HUDEP-2 (cell line): ENCODE measurements at regions not wholly inside any gene's neighbourhood (a gene's known extent, or its start where the extent isn't known, plus 50 kb on each side); places are given as distances from the start of the nearest gene placed in this dataset.

ENCODE experiments used
- DNase-seq, 76 experiments: peaks; one replicate each; lab custom pipeline; 2025; ENCODE audit not compliant: unreplicated experiment in 76 of 76; lab: John Stamatoyannopoulos, UW

DNA sequence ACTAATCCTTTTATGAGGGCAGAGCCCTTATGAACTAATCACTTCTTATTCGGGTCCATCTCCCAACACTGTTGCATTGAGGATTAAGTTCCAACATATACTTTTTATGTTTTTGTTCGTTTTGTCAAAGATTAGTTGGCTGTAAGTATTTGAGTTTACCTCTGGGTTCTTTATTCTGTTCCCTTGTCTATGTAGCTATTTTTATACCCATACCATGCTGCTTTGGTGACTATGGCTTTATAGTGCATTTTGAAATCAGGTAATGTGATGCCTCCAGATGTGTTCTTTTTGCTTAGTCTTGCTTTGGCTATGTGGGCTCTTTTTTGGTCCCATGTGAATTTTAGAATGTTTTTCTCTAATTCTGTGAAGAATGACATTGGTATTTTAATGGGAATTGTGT, 166.4 kb upstream of the KCNMB2 start:
- DNase-seq = no peak

DNA sequence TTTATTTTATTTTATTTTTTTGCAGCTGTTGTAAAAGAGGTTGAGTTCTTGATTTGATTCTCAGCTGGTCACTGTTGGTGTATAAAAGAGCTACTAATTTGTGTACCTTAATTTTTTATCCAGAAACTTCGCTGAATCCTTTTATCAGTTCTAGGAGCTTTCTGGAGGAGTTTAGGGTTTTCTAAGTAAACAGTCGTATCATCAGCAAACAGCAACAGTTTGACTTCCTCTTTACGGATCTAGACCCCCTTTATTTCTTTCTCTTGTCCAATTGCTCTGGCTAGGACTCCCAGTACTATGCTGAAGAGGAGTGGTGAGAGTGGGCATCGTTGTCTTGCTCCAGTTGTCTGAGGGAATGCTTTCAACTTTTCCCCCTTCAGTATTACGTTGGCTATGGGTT, 165.8 kb upstream of the KCNMB2 start:
- DNase-seq = no peak

DNA sequence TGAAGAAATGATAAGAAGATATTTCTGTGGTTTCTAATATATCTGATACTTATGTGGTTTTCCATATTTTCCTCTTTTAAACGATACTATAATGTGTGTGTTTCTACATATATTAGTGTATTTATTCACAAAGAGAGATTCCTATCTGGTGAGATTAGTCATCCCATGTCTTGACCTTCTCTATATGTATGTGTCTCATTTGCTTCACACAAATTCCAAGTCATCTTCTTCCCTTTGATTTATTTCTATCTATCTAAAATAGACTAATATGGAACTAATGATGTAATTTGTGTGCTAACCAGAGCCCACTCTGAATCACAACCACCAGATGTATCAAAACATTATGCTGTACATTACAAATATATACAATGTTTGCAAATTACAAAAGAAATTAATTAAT, 154.7 kb upstream of the KCNMB2 start:
- DNase-seq = no peak

DNA sequence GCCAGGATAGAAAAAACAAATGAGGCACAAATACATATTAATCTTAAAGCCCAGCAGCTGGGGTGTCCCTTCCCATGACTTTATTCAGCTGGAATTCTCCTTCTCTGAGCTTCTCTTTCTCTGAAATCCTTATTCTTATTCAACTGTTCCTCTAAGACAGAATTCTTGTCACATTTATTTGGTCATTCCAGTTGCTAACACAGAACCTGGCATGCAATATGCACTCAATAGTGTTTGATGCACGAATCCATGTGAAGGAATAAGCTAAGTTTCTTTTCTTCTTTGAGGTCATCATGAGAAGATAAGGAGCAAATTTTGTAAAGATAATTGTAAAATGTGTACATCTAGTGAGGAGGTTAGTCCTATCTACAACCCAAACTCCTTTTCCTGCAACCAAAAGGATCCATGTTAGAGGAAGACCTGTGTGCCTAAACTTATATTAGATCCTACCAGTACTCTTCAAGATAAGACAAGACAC, 154.2 kb upstream of the KCNMB2 start:
- DNase-seq = peak in 11 of 76 experiments; percentile 5 to 82 (median 58)

GRCh38 chr3:178382449-178383061, 153.7 kb upstream of the KCNMB2 start:
- no peak for DNase-seq

GRCh38 chr3:178384321-178385230, 151.7 kb upstream of the KCNMB2 start:
- DNase-seq = no peak

GRCh38 chr3:178385280-178385952, 150.8 kb upstream of the KCNMB2 start:
- peak in 16 of 76 experiments; percentile 0 to 40 (median 10) for DNase-seq

DNA sequence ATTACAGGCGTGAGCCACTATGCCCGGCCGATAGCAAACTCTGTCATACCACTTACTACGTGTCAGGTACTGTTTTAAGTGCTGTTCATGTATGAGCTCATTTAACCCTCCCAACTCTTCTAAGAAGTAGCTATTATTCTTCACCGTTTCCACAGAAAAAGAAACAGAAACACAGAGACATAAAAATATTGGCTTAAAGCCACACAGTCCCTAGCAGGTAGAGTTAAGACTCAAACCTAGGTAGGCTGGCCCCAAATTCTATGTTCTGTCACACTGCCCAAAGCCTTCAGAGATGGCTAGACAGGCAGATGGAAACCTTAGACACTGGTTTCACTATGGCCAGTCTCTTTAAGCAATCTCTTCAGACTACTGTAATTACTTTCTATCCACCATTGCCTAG, 149.8 kb upstream of the KCNMB2 start:
- DNase-seq = no peak

DNA sequence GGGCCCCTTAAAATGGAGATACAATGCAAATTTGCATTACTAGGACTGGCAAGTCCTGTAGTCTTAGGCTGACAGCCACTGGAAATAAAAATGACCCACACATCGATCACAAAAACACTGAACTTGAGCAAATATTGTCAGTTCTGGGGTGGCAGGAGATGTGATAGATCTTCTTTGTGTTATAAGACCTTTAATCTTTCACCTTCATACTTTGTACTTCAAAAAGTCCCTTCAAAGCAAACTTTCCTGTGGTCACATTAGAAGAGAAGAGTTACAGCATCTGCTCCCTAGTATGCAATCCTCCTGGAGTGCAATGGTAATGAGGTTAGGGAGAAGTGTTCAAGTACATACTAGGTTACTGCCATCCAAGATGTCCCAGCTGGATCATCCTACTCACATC, 149.4 kb upstream of the KCNMB2 start:
- DNase-seq = no peak

DNA sequence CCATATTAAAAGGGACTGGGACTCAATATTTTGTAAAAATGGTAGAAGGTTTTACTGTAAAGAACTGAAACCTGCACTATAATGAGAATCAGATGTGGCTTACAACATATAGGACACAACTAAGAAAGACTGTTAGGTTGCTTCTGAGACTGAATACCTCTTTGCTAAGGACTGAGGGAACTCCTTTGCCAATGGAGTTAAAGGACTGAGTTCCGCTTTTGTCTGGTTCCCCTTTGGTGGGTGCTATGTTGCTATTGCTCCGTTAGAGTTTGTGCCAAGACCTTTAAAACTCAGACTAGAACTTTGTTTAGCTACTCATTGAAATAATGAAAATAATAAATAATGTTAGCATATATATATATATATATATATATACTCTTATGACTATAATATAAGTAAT, 147.8 kb upstream of the KCNMB2 start:
- DNase-seq = no peak

- no peak for DNase-seq
Measured at GRCh38 chr3:178389258-178389657, 147.0 kb upstream of the KCNMB2 start.

- no peak for DNase-seq
Measured at GRCh38 chr3:178392511-178392926, 143.7 kb upstream of the KCNMB2 start.

DNA sequence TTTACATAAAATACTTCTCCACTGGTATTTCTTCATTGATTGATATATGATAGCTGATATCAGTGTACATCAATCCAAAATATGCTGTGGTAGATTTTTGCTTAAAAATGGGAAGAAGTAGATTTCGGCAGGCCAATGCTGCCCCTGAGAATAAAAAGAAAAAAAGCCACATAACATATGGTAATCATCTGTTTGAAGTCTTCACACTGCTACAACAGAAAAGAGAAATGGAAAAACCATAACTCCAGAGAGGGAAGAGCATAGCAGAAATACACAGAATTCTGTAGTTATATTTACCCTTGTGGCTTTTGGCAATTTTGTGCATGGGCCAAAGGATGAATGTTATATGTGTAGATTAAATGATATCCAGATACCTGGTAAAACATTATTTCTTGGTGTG, 143.1 kb upstream of the KCNMB2 start:
- DNase-seq = no peak

DNA sequence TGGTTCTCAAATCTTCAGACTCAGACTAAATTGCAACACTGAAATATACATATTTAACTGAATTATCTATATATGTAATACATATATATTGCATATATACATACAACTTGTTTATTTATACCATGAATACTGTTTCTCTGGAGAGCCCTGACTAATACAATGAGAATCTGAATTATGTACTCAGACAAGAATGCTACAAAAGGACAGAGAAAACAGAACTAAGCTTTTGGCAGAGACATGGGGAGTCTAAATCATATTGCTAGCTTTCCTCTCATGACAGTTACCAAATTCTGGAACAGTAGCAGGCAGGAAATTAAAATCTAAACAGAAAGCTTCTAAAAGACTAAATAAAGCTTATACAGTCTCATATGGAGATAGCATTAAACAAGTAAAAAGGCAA, 142.4 kb upstream of the KCNMB2 start:
- no peak for DNase-seq

GRCh38 chr3:178396318-178396717, 139.9 kb upstream of the KCNMB2 start:
- DNase-seq = no peak

- DNase-seq = no peak
Measured at GRCh38 chr3:178397202-178397601, 139.0 kb upstream of the KCNMB2 start.

- DNase-seq = no peak
Measured at GRCh38 chr3:178397836-178398235, 138.4 kb upstream of the KCNMB2 start.

DNA sequence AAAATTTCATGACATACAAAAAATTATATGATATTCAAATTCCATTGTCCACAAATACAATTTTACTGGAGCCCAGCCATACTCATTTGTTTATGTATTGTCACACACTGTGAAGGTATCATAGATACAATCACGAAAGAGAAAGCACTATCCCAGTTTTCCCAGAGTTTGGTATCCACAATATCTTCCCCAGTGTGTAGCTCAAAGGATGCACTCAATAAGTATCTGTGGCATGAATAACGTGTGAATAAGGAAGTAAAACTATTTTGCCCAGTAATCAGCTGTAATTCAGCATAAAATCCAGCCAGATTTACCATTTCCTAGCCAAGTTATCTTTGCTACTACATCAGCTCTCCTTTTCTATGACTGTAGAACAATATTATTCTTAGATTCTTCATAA, 131.3 kb upstream of the KCNMB2 start:
- no peak for DNase-seq

- DNase-seq = no peak
Measured at GRCh38 chr3:178405531-178405930, 130.7 kb upstream of the KCNMB2 start.

- DNase-seq = no peak
Measured at GRCh38 chr3:178406206-178406605, 130.0 kb upstream of the KCNMB2 start.

GRCh38 chr3:178415384-178415783, 120.9 kb upstream of the KCNMB2 start:
- no peak for DNase-seq
